GM18868 (cell line): ENCODE measurements at regions not wholly inside any gene's neighbourhood (a gene's known extent, or its start where the extent isn't known, plus 50 kb on each side); places are given as distances from the start of the nearest gene placed in this dataset.

Experiments
- ATAC-seq: cut with Tn5 transposase; IDR thresholded peaks from one replicate; pipeline ENCODE4 v1.9.1; 2021; ENCODE audit warnings: mild to moderate bottlenecking, moderate library complexity; ENCODE audit not compliant: unreplicated experiment

- no peak for ATAC-seq
Measured at GRCh38 chr17:14510136-14510535, 209.3 kb downstream of the HS3ST3B1 start.

DNA sequence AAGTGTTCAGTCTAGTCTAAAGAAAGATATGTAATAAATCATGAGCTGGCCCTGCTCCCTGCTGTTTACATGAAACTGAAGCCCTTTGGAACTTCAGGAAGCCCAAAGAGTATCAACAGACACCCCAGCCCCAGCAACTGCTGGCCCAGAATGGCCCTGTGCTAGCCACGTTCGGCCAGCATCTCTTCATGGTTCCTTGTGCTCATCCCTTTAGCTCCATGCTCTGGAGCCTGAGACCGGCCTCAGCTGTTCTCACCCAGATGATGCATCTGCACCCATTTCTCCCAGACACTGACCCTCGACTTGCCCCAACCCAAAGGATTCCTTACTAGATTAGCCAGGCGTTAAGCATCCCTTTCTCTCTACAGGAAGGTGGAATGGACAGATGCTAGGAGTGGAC, 207.3 kb downstream of the HS3ST3B1 start:
- ATAC-seq: no peak

- ATAC-seq: no peak
Measured at GRCh38 chr17:14506364-14506763, 205.5 kb downstream of the HS3ST3B1 start.

DNA sequence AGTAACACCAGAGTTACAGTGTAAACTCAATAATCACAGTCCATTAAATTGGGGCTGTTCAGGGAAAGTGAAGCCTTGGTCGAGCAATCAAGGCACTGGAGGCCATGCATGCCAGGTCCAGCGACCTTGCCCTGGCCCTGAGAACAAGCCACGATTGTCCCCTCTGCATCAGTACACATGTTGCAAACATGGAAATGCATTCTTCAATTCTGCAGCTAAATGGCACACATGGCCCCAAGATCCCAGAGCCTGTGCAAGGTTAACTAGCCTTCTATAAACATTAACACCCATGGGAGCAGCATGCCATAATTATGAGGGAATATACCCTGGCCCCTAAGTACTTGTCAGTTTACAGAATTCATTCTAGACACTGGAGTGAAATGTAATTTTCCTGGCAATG, 204.7 kb downstream of the HS3ST3B1 start:
- no peak for ATAC-seq

- ATAC-seq: no peak
Measured at GRCh38 chr17:14499976-14500375, 199.1 kb downstream of the HS3ST3B1 start.

- no peak for ATAC-seq
Measured at GRCh38 chr17:14498812-14499211, 197.9 kb downstream of the HS3ST3B1 start.

- ATAC-seq: no peak
Measured at GRCh38 chr17:14494161-14494560, 193.3 kb downstream of the HS3ST3B1 start.

DNA sequence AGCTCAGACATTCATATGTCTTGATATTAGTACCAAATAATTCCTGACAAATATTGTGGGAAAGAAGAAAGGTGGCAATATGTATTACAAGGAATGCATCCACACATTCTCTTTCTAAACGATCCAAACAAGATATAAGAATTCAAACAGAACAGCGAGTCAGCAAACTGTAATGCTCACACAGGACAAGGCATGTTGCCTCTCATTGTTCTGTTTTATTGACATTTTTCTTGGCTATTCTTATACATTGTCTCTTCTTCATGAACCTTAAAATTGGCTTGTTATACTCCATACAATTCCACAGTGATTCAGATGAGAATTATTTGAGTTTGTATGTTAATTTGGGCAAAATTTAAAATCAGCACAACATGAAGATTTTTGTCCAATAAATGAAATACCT, 189.1 kb downstream of the HS3ST3B1 start:
- no peak for ATAC-seq

GRCh38 chr17:14488958-14489550, 188.2 kb downstream of the HS3ST3B1 start:
- ATAC-seq: no peak

DNA sequence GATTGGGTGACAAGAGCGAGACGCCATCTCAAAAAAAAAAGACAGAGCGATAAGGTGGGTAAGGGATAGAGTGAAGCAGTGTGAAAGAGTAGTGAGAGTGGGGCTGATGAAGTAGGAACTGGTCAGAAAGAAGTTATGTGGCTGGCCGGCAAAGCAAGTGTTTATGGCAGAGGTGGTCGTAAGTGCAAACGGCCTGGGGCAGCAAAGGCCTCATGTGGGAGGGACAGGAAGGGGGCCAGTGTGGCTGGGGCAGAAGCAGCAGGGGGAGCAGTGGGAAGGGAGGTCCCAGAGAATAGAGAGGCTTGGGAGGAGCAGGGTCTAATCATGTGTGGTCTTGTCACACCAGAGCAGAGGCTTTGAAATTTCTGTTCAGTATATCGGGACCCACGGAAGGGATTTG, 186.2 kb downstream of the HS3ST3B1 start:
- ATAC-seq: no peak

GRCh38 chr17:14482715-14483114, 181.8 kb downstream of the HS3ST3B1 start:
- no peak for ATAC-seq

GRCh38 chr17:14481664-14482063, 180.8 kb downstream of the HS3ST3B1 start:
- no peak for ATAC-seq

DNA sequence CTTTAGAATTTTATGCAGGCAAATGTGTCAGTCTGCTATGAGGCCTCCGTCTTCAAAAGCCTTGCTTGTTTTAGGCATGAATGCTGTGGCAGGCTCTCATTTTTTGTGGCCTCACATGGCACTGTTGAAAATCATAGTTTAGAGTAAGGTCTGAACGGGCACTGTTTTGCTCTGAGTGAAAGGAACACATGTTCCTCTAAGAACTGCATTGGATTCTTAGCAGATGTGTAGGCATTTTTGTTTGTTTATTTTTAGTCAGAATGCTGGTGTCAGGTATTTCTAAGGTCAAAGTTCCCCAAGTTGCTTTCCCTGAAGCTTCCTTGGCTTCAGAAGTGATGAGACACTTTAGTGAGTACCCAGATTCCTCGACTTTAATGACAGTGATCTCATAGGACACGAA, 173.7 kb downstream of the HS3ST3B1 start:
- ATAC-seq: no peak

GRCh38 chr17:14471052-14471451, 170.2 kb downstream of the HS3ST3B1 start:
- no peak for ATAC-seq

- ATAC-seq: no peak
Measured at GRCh38 chr17:14470417-14470816, 169.5 kb downstream of the HS3ST3B1 start.

GRCh38 chr17:14469971-14470370, 169.1 kb downstream of the HS3ST3B1 start:
- ATAC-seq: no peak

DNA sequence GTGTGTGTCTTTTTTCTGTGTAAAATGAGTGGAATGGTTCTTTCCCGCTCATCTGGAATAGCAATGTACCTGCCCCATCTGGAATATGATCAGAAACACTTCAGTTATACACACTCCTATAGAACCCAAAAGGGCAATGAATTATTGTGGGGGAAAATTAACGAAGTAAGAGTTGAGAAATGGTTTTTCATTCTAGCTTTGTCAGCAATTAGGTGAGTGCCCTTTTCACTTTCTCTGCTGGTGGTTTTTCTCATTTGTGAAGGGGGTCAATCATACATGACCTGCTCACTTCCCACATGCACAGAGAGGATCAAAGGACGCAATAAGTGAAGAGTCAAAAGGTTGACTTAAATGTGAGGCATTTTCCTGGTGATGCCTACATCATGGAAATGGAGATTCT, 168.0 kb downstream of the HS3ST3B1 start:
- ATAC-seq: no peak

DNA sequence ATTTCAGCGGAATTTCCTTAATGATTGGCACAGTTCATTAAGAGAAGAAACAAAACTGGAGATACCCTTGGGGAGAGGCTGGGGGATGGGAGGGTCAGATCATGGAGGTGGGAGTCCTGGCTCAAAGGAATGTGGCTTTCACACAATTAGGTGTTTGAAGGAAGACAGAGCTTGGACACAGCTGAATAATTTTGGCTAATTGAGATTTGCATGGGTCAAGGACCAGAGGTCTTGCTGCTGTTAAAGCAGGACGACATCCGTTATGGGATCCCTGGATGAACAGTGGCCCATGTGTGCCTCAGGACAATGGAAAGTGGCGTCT, 160.3 kb downstream of the HS3ST3B1 start:
- ATAC-seq: no peak

GRCh38 chr17:14460516-14461226, 159.8 kb downstream of the HS3ST3B1 start:
- no peak for ATAC-seq

DNA sequence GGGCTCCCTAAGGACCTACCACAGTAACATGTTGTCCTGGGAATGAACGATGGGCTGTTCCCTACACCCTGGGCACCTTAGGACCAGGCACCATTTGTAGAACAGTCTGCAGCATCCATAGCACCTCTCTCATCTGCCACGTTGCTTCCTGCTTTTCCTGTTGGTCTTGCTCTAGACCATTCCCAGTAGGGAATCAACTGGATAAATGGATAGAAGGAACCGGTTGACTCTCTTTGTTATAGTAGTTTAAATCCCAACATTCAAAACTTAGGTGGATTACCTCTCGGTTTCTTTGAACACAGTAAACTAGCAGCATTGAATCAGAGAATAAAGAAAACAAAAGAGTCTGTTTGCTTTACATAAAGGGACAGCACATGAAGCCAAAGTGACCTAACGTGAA, 159.1 kb downstream of the HS3ST3B1 start:
- no peak for ATAC-seq

DNA sequence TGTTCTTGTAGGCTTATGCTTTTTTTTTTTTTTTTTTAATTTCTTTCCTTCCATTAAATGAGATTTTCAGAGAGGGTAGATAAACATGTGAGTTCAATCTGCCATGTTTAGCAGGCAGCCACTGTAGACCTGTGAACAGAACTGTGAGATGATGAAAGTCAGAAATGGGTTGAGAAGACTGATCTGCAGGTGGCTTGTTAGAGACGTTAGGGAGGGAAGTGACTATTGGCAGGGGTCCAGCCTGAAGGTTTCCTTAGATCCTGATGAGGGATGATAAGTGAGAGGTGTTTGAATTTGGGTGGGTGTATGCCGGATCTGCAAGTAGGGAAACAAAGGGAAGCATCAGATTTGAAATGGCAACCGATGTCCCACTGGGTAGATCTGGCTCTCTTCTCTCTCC, 157.8 kb downstream of the HS3ST3B1 start:
- ATAC-seq: no peak

DNA sequence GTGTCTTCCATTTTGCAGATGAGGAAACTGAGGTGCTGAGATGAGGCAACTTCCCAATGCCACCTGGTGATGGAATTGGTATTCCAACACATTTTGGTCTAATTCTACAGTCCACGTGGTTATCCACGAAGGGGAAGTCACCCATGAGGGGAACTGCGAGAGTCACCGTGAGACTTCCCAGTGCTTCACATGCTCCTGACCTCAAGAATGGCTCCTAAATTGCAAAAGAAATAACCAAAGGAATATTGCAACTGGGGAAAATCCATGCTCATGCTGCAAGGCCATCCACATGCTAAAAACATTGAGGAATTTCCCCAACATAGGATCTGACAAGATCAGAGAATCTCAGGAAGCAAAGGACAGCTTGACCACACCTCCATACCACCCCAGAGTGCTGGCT, 153.9 kb downstream of the HS3ST3B1 start:
- no peak for ATAC-seq

DNA sequence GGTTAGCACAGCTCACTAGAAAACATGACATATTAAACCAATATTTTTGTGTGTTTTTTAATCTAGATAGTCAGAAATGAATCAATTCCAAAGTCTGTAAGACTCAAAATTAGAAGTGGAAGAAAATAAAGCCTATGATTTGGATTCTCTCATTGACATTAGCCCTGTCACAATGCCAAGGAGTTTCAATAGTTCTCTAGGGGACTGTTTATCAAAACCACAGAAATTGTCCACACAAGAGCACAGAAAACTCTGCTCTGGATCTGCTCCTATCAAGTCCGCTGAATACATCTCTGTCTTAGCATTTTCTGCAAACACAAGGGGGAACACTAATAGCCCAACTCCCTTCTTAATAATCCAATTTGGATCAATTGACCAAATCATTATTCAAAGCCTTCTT, 152.0 kb downstream of the HS3ST3B1 start:
- no peak for ATAC-seq
